ENCODE measurements at regions not wholly inside any gene's neighbourhood (a gene's known extent, or its start where the extent isn't known, plus 50 kb on each side); places are given as distances from the start of the nearest gene placed in this dataset.
A peak's percentile ranks its signal among the peaks of the same experiment; 100 is the strongest.

DNA sequence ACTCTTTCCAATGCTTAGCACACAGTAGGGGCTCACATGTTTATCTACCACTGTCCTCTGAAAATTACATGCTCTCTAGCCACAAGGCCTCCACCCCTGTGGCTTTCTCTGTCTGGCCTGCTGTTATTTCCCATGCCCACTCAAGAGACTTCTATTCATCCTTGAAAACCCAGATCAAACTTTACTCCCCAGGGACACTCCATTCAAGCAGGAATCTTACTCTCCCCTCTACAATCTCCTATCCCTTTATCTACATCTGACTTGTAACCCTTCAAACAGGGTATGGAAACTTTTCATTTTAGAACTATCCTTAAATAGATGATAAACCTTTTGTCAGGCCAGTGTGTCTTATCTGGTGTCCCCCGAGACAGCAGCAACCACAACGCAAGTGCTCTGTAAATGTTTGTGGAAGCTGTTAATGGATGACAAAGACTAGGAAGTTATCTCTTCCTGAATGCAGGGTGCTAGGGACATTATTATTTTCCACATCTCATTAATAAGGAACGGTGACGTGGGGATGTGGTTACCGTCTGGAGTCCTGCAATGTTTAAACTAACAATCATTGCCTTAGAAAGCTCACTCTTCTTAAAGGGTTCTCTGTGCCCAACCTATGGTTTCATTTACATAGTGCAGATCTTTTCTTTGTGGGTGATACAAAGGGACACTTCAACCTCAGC lies 322.3 kb downstream of the ARRDC4 start:
- Histone ChIP-seq H3F3A (ENCODE audit: insufficient read depth) (no peaks in the 10 kb centered on the region), H3K9me3 (ENCODE audit: low read depth) (no peaks in the 10 kb centered on the region), H3K27ac (no peak overlapping the region), H3K79me2 (ENCODE audit: insufficient read depth) (no peaks in the 10 kb centered on the region), H3K4me2 (ENCODE audit: unreplicated experiment) (no peak overlapping the region), H3K36me3 (ENCODE audit: low read depth) (no peaks in the 10 kb centered on the region), H2AFZ (no peak overlapping the region), H3K4me3 (no peak overlapping the region), H3K4me1 (ENCODE audit: insufficient read depth) (no peaks in the 10 kb centered on the region), H3K9ac (no peak overlapping the region), H3K9me2 (ENCODE audit: insufficient read depth) (no peaks in the 10 kb centered on the region), H3K27me3 (replicated peaks; ENCODE audit: insufficient read depth) (no peaks in the 10 kb centered on the region), H4K20me1 (ENCODE audit: insufficient read depth) (no peaks in the 10 kb centered on the region)
- DNase-seq, result no peak
- 26 to 31% methylated on average over 5 of the region's 5 CpGs for WGBS, 2 experiments (ENCODE audit: low coverage in 1 of 2, low lambda C conversion rate in 2 of 2, missing lambda C conversion rate in 2 of 2)
- TF ChIP-seq EZH2 (IDR thresholded peaks at IDR 0.05; ENCODE audit: insufficient read depth, poor library complexity, severe bottlenecking) (no peak), EZH2phosphoT487 (IDR thresholded peaks at IDR 0.05; ENCODE audit: insufficient read depth, low read depth) (no peak)
- in situ Hi-C loops (cut with MboI), result no loop called here

DNA sequence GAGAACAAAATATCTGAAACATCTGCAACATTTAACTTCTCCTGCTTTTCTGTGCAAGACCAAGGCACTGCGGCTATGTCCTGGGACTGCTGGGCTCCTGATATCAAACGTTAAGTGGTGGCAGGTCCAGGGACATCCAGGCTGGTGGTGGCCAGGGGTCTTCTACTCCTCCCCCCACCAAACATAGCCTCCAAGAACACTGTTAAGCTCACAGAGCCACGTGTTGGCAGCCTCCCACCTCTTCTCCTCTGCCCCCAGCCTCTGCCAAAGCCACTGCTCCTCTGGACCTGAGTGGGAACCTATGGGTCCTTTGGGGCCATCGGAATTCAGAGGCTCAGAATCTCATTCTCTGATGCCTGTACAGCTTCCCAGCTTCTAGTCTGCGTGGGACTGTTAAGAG lies 325.7 kb downstream of the ARRDC4 start:
- TF ChIP-seq EZH2 (IDR thresholded peaks at IDR 0.05; ENCODE audit: insufficient read depth, poor library complexity, severe bottlenecking), result no peak
- Histone ChIP-seq H3K9me3 (ENCODE audit: low read depth) (no peaks in the 10 kb centered on the region), H3K4me2 (ENCODE audit: unreplicated experiment) (no peak overlapping the region), H3F3A (ENCODE audit: insufficient read depth) (no peaks in the 10 kb centered on the region), H3K79me2 (ENCODE audit: insufficient read depth) (no peaks in the 10 kb centered on the region), H3K4me1 (ENCODE audit: insufficient read depth) (no peaks in the 10 kb centered on the region), H2AFZ (no peak overlapping the region), H3K9me2 (ENCODE audit: insufficient read depth) (no peaks in the 10 kb centered on the region), H3K36me3 (ENCODE audit: low read depth) (no peaks in the 10 kb centered on the region), H3K9ac (no peak overlapping the region), H3K27me3 (replicated peaks; ENCODE audit: insufficient read depth) (peaks cover 3% of the 10 kb centered on the region), H3K27ac (no peak overlapping the region), H4K20me1 (ENCODE audit: insufficient read depth) (no peaks in the 10 kb centered on the region), H3K4me3 (no peak overlapping the region)
- WGBS, 2 experiments (ENCODE audit: low coverage in 1 of 2, low lambda C conversion rate in 2 of 2, missing lambda C conversion rate in 2 of 2), result 30 to 32% methylated on average over 5 of the region's 5 CpGs
- in situ Hi-C loops (cut with MboI), result no loop called here
- no peak for DNase-seq

DNA sequence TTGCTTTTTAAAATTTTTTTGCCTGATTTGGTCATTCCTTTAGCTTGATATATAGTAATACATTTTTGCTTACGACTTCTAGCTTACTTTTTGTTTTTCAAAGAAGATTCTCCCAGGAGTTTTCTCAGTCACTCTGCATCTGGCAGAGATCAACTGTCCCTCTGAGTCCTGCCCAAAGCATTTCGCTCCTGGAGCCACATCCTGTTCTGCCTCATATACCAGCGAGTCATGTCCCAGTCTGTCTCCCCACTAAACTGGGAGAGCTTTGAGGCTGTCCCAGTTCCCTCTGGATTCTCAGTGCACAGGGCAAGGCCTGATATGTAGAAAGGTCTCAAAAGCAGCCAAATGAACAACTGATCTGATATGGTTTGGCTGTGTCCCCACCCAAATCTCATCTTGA lies 326.3 kb downstream of the ARRDC4 start:
- no peak for TF ChIP-seq EZH2phosphoT487 (IDR thresholded peaks at IDR 0.05; ENCODE audit: insufficient read depth, low read depth)
- TF ChIP-seq EZH2 (IDR thresholded peaks at IDR 0.05; ENCODE audit: insufficient read depth, poor library complexity, severe bottlenecking), result no peak
- peak; percentile 7 for DNase-seq
- H3K9me2 ChIP-seq (ENCODE audit: insufficient read depth), result no peaks in the 10 kb centered on the region
- WGBS, 2 experiments (ENCODE audit: low coverage in 1 of 2, low lambda C conversion rate in 2 of 2, missing lambda C conversion rate in 2 of 2), result 13 to 21% methylated on average over 3 of the region's 3 CpGs
- no peak overlapping the region for H3K4me3 ChIP-seq
- no peaks in the 10 kb centered on the region for H3K9me3 ChIP-seq (ENCODE audit: low read depth)
- H3K27ac ChIP-seq, result no peak overlapping the region
- H2AFZ ChIP-seq, result no peak overlapping the region
- no peaks in the 10 kb centered on the region for H3K36me3 ChIP-seq (ENCODE audit: low read depth)
- no peaks in the 10 kb centered on the region for H3K4me1 ChIP-seq (ENCODE audit: insufficient read depth)
- in situ Hi-C loops (cut with MboI), result no loop called here
- no peaks in the 10 kb centered on the region for H3F3A ChIP-seq (ENCODE audit: insufficient read depth)
- H3K79me2 ChIP-seq (ENCODE audit: insufficient read depth), result no peaks in the 10 kb centered on the region
- no peaks in the 10 kb centered on the region for H4K20me1 ChIP-seq (ENCODE audit: insufficient read depth)
- H3K27me3 ChIP-seq (replicated peaks; ENCODE audit: insufficient read depth), result peaks cover 7% of the 10 kb centered on the region
- H3K9ac ChIP-seq, result no peak overlapping the region
- H3K4me2 ChIP-seq (ENCODE audit: unreplicated experiment), result no peak overlapping the region

DNA sequence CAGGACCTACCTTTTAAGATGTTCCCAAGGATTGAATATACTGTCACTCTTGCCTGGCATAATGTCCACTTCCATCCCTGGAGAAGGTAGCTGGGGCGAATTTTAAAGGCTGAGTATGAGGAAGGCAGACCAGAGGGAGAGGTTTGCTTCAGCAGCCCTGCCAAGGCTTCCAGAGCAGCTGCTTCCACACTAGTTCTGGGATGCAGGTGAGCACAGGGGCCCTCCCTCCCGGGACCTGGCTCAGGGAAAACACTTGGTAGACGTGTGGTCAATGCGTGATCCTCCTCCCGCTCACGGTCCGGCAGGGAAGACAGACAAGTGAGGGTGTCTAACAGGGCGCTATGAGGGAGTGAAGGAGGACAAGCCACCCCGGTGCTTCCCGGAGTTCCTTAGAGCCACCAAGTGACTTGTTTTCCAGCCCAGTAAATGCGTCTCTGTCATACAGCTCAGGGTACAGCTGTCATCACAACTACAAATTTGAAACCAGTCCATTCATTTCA lies 327.6 kb downstream of the ARRDC4 start:
- peaks cover 13% of the 10 kb centered on the region for H3K27me3 ChIP-seq (replicated peaks; ENCODE audit: insufficient read depth)
- H3K4me1 ChIP-seq (ENCODE audit: insufficient read depth), result no peaks in the 10 kb centered on the region
- H3K9me2 ChIP-seq (ENCODE audit: insufficient read depth), result no peaks in the 10 kb centered on the region
- H3K9me3 ChIP-seq (ENCODE audit: low read depth), result no peaks in the 10 kb centered on the region
- H3K4me3 ChIP-seq, result no peak overlapping the region
- no peak overlapping the region for H3K9ac ChIP-seq
- TF ChIP-seq EZH2phosphoT487 (IDR thresholded peaks at IDR 0.05; ENCODE audit: insufficient read depth, low read depth), result no peak
- no peak for TF ChIP-seq EZH2 (IDR thresholded peaks at IDR 0.05; ENCODE audit: insufficient read depth, poor library complexity, severe bottlenecking)
- no peak overlapping the region for H3K27ac ChIP-seq
- in situ Hi-C loops (cut with MboI), result no loop called here
- no peak for DNase-seq
- H3K79me2 ChIP-seq (ENCODE audit: insufficient read depth), result no peaks in the 10 kb centered on the region
- H2AFZ ChIP-seq, result no peak overlapping the region
- H4K20me1 ChIP-seq (ENCODE audit: insufficient read depth), result no peaks in the 10 kb centered on the region
- no peak overlapping the region for H3K4me2 ChIP-seq (ENCODE audit: unreplicated experiment)
- 43 to 44% methylated on average over 11 of the region's 11 CpGs for WGBS, 2 experiments (ENCODE audit: low coverage in 1 of 2, low lambda C conversion rate in 2 of 2, missing lambda C conversion rate in 2 of 2)
- H3K36me3 ChIP-seq (ENCODE audit: low read depth), result no peaks in the 10 kb centered on the region
- H3F3A ChIP-seq (ENCODE audit: insufficient read depth), result no peaks in the 10 kb centered on the region
